ENCODE measurements at regions not wholly inside any gene's neighbourhood (a gene's known extent, or its start where the extent isn't known, plus 50 kb on each side); places are given as distances from the start of the nearest gene placed in this dataset.

DNA sequence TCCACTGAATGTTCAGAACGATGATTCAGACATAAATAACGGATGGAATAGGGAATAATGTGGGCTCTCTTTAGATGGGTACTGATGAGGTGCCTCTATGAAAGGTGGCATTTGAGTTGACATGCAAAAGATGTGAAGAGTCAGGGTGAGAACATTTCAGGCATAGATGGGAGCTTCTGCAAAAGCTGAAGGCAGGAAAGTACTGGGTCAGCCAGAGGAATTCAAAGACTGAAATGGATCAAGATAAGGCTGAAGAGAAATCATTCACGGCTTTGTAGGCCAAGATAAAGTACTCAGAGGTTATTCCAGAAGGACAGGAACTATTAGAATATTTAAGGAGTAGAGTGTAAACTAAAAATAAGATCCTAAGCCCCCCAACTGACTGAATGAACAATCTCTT lies 189.6 kb upstream of the MCTP2 start:
- TF ChIP-seq, protein P1, sequence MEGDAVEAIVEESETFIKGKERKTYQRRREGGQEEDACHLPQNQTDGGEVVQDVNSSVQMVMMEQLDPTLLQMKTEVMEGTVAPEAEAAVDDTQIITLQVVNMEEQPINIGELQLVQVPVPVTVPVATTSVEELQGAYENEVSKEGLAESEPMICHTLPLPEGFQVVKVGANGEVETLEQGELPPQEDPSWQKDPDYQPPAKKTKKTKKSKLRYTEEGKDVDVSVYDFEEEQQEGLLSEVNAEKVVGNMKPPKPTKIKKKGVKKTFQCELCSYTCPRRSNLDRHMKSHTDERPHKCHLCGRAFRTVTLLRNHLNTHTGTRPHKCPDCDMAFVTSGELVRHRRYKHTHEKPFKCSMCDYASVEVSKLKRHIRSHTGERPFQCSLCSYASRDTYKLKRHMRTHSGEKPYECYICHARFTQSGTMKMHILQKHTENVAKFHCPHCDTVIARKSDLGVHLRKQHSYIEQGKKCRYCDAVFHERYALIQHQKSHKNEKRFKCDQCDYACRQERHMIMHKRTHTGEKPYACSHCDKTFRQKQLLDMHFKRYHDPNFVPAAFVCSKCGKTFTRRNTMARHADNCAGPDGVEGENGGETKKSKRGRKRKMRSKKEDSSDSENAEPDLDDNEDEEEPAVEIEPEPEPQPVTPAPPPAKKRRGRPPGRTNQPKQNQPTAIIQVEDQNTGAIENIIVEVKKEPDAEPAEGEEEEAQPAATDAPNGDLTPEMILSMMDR (IDR thresholded peaks at IDR 0.05), result no peak
- TF ChIP-seq POLR2A (IDR thresholded peaks at IDR 0.05), result no peak
